ENCODE measurements at regions not wholly inside any gene's neighbourhood (a gene's known extent, or its start where the extent isn't known, plus 50 kb on each side); places are given as distances from the start of the nearest gene placed in this dataset.

GRCh38 chr16:79899316-79899715 is 298.8 kb upstream of the MAF start:
- POLR2A ChIA-PET (ENCODE audit: unreplicated experiment), result no interaction called here
- H3K4me3 ChIP-seq, result no peak overlapping the region
- no peak overlapping the region for H3K27ac ChIP-seq
- no peak for DNase-seq
- TF ChIP-seq, protein P1, sequence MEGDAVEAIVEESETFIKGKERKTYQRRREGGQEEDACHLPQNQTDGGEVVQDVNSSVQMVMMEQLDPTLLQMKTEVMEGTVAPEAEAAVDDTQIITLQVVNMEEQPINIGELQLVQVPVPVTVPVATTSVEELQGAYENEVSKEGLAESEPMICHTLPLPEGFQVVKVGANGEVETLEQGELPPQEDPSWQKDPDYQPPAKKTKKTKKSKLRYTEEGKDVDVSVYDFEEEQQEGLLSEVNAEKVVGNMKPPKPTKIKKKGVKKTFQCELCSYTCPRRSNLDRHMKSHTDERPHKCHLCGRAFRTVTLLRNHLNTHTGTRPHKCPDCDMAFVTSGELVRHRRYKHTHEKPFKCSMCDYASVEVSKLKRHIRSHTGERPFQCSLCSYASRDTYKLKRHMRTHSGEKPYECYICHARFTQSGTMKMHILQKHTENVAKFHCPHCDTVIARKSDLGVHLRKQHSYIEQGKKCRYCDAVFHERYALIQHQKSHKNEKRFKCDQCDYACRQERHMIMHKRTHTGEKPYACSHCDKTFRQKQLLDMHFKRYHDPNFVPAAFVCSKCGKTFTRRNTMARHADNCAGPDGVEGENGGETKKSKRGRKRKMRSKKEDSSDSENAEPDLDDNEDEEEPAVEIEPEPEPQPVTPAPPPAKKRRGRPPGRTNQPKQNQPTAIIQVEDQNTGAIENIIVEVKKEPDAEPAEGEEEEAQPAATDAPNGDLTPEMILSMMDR (conservative IDR thresholded peaks at IDR 0.05), result no peak
- no peak for TF ChIP-seq EZH2 (IDR thresholded peaks at IDR 0.05; ENCODE audit: low read depth)
- no peaks in the 10 kb centered on the region for H3K9me2 ChIP-seq (ENCODE audit: insufficient read depth)
- intact Hi-C loops (cut with micrococcal nuclease; ENCODE audit: unreplicated experiment), result no loop called here
- H4K20me1 ChIP-seq (ENCODE audit: insufficient read depth), result no peaks in the 10 kb centered on the region
- no TSS peak for BruUV-seq (replicated peaks)
- H3K79me2 ChIP-seq (ENCODE audit: low read depth), result no peaks in the 10 kb centered on the region
- no peak overlapping the region for H2AFZ ChIP-seq
- H3K9me3 ChIP-seq (ENCODE audit: insufficient read depth, low read depth), result no peaks in the 10 kb centered on the region
- H3K4me1 ChIP-seq (replicated peaks; ENCODE audit: insufficient read depth), result no peaks in the 10 kb centered on the region
- H3F3A ChIP-seq (ENCODE audit: insufficient read depth, low read depth), result no peaks in the 10 kb centered on the region
- H3K27me3 ChIP-seq (ENCODE audit: insufficient read depth, low read depth), result peaks cover 24% of the 10 kb centered on the region
- H3K36me3 ChIP-seq (ENCODE audit: low read depth), result no peaks in the 10 kb centered on the region
- no peak overlapping the region for H3K4me2 ChIP-seq
- CTCF ChIA-PET, result no interaction called here

DNA sequence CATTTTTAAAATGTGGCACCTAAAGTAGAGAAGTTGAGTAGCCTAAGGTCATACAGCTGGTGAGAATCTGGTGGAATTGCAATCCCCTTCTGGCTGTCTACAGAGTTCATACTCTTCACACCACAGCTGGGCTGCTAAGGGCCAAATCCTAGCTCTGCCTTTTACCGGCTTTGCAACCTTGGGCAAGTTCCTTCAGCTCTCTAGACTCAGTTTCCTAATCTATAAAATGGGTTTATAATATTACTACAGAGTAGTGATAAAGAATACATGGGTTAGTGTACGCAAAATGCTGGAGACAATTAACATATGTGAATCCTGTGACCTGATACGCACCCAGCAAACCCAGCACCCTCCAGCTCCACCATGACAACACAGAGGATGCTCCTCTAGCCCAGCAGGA is 298.2 kb upstream of the MAF start:
- no peak overlapping the region for H3K4me3 ChIP-seq
- H3F3A ChIP-seq (ENCODE audit: insufficient read depth, low read depth), result no peaks in the 10 kb centered on the region
- H3K9me2 ChIP-seq (ENCODE audit: insufficient read depth), result no peaks in the 10 kb centered on the region
- BruUV-seq (replicated peaks), result no TSS peak
- no peaks in the 10 kb centered on the region for H3K36me3 ChIP-seq (ENCODE audit: low read depth)
- CTCF ChIA-PET, result no interaction called here
- TF ChIP-seq, protein P1 (conservative IDR thresholded peaks at IDR 0.05), result no peak
- TF ChIP-seq EZH2 (IDR thresholded peaks at IDR 0.05; ENCODE audit: low read depth), result no peak
- no peaks in the 10 kb centered on the region for H3K9me3 ChIP-seq (ENCODE audit: insufficient read depth, low read depth)
- H3K27me3 ChIP-seq (ENCODE audit: insufficient read depth, low read depth), result peaks cover 29% of the 10 kb centered on the region
- H3K4me2 ChIP-seq, result no peak overlapping the region
- no peaks in the 10 kb centered on the region for H3K79me2 ChIP-seq (ENCODE audit: low read depth)
- no peak overlapping the region for H3K27ac ChIP-seq
- H4K20me1 ChIP-seq (ENCODE audit: insufficient read depth), result no peaks in the 10 kb centered on the region
- POLR2A ChIA-PET (ENCODE audit: unreplicated experiment), result no interaction called here
- H3K4me1 ChIP-seq (replicated peaks; ENCODE audit: insufficient read depth), result no peaks in the 10 kb centered on the region
- intact Hi-C loops (cut with micrococcal nuclease; ENCODE audit: unreplicated experiment), result no loop called here
- no peak for DNase-seq
- H2AFZ ChIP-seq, result no peak overlapping the region

GRCh38 chr16:79897453-79898146 is 297.1 kb upstream of the MAF start:
- Histone ChIP-seq H3K4me3 (no peak overlapping the region), H3F3A (ENCODE audit: insufficient read depth, low read depth) (no peaks in the 10 kb centered on the region), H4K20me1 (ENCODE audit: insufficient read depth) (no peaks in the 10 kb centered on the region), H3K27me3 (ENCODE audit: insufficient read depth, low read depth) (peaks cover 39% of the 10 kb centered on the region), H3K79me2 (ENCODE audit: low read depth) (no peaks in the 10 kb centered on the region), H3K4me2 (no peak overlapping the region), H3K27ac (no peak overlapping the region), H2AFZ (no peak overlapping the region), H3K9me2 (ENCODE audit: insufficient read depth) (no peaks in the 10 kb centered on the region), H3K36me3 (ENCODE audit: low read depth) (no peaks in the 10 kb centered on the region), H3K4me1 (replicated peaks; ENCODE audit: insufficient read depth) (no peaks in the 10 kb centered on the region), H3K9me3 (ENCODE audit: insufficient read depth, low read depth) (no peaks in the 10 kb centered on the region)
- DNase-seq, result no peak
- no peak for TF ChIP-seq EZH2 (IDR thresholded peaks at IDR 0.05; ENCODE audit: low read depth)
- TF ChIP-seq, protein P1 (conservative IDR thresholded peaks at IDR 0.05), result no peak
- ChIA-PET POLR2A (ENCODE audit: unreplicated experiment) (no interaction called here), CTCF (no interaction called here)
- BruUV-seq (replicated peaks), result no TSS peak
- intact Hi-C loops (cut with micrococcal nuclease; ENCODE audit: unreplicated experiment), result no loop called here

All from PC-9 (cell line).